IMR-90 (cell line): ENCODE measurements at regions not wholly inside any gene's neighbourhood (a gene's known extent, or its start where the extent isn't known, plus 50 kb on each side); places are given as distances from the start of the nearest gene placed in this dataset.

Source experiments
- ATAC-seq: fragments of 200-7000 bp; cut with Tn5 transposase; 2 replicates; pipeline ENCODE4 v1.9.1; 2020; ENCODE audit warnings: low read depth, mild to moderate bottlenecking, moderate library complexity
- BruUV-seq: library from RNA; stranded (reverse); fragments of 400-500 nt; replicated peaks from 2 replicates; lab custom pipeline; 2021; lab: Mats Ljungman, UMichigan
- CTCF ChIA-PET: fragments of 300-600 bp; formaldehyde crosslinking; extraction: SDS; loops from one replicate; lab custom pipeline; 2021; ENCODE audit warnings: antibody characterized with exemption; lab: Yijun Ruan, JAX
- POLR2A ChIA-PET: fragments of 300-600 bp; sonication (Branson Sonifier 250); formaldehyde crosslinking; loops from one replicate; lab custom pipeline; 2022; ENCODE audit warnings: antibody characterized with exemption; ENCODE audit not compliant: unreplicated experiment; lab: Charles Lee
- DNase-seq: peaks from one replicate; pipeline ENCODE4 v3.0.0; 2013
- H2AFZ ChIP-seq: replicated peaks from 2 replicates; pipeline ENCODE3; 2013; ENCODE audit warnings: low read length, mild to moderate bottlenecking; ENCODE audit not compliant: poor library complexity
- H2AK5ac ChIP-seq: 2 replicates; pipeline ENCODE4 v1.6.1; 2013; ENCODE audit warnings: low read depth, low read length, inconsistent platforms
- H2AK9ac ChIP-seq: replicated peaks from 2 replicates; pipeline ENCODE3; 2013; ENCODE audit warnings: mild to moderate bottlenecking, low read depth, low read length, moderate library complexity; ENCODE audit not compliant: poor library complexity
- H2BK120ac ChIP-seq: 2 replicates; pipeline ENCODE4 v1.6.1; 2013; ENCODE audit warnings: low read depth, low read length, inconsistent platforms
- H2BK15ac ChIP-seq: 3 replicates; pipeline ENCODE4 v1.6.1; 2013; ENCODE audit warnings: low read depth, low read length, inconsistent platforms
- H2BK20ac ChIP-seq: 2 replicates; pipeline ENCODE4 v1.6.1; 2013; ENCODE audit warnings: low read depth, mild to moderate bottlenecking, inconsistent platforms, low read length, moderate library complexity
- H2BK5ac ChIP-seq: 2 replicates; pipeline ENCODE4 v1.6.1; 2013; ENCODE audit warnings: mild to moderate bottlenecking, low read depth, low read length, inconsistent platforms; ENCODE audit not compliant: poor library complexity, severe bottlenecking
- H3K14ac ChIP-seq: replicated peaks from 2 replicates; pipeline ENCODE4 v1.6.1; 2013; ENCODE audit warnings: low read depth, low read length, inconsistent platforms
- H3K18ac ChIP-seq: 2 replicates; pipeline ENCODE4 v1.6.1; 2013; ENCODE audit warnings: low read depth, low read length, control low read depth
- H3K23ac ChIP-seq: 2 replicates; pipeline ENCODE4 v1.6.1; 2013; ENCODE audit warnings: low read depth, low read length, inconsistent platforms
- H3K27ac ChIP-seq: 2 replicates; pipeline ENCODE4 v1.5.1; 2013; ENCODE audit warnings: mild to moderate bottlenecking, control low read depth, low read length; ENCODE audit not compliant: insufficient read depth
- H3K27me3 ChIP-seq: 2 replicates; pipeline ENCODE4 v1.6.1; 2013; ENCODE audit warnings: low read length; ENCODE audit not compliant: control insufficient read depth, insufficient read depth
- H3K36me3 ChIP-seq: 2 replicates; pipeline ENCODE4 v1.6.1; 2013; ENCODE audit warnings: low read length, mixed read lengths; ENCODE audit not compliant: control insufficient read depth, insufficient read depth
- H3K4ac ChIP-seq: 2 replicates; pipeline ENCODE4 v1.6.1; 2013; ENCODE audit warnings: low read depth, low read length, inconsistent platforms
- H3K4me1 ChIP-seq: 2 replicates; pipeline ENCODE4 v1.6.1; 2013; ENCODE audit warnings: low read length, mixed read lengths; ENCODE audit not compliant: control insufficient read depth, insufficient read depth
- H3K4me2 ChIP-seq: 2 replicates; pipeline ENCODE4 v1.6.1; 2013; ENCODE audit warnings: low read depth, mild to moderate bottlenecking, control low read depth, low read length, moderate library complexity
- H3K4me3 ChIP-seq: 2 replicates; pipeline ENCODE4 v1.5.1; 2013; ENCODE audit warnings: low read depth, mild to moderate bottlenecking, control low read depth, low read length, moderate library complexity; ENCODE audit not compliant: insufficient read depth
- H3K56ac ChIP-seq: 2 replicates; pipeline ENCODE4 v1.6.1; 2013; ENCODE audit warnings: low read length, inconsistent platforms; ENCODE audit not compliant: insufficient read depth; ENCODE audit errors: extremely low read depth
- H3K79me1 ChIP-seq, 2 experiments: 2 replicates each; pipeline ENCODE4 v1.6.1; 2013; ENCODE audit warnings: low read length in 2 of 2, inconsistent platforms in 1 of 2, low read depth in 1 of 2
- H3K9ac ChIP-seq: 2 replicates; pipeline ENCODE4 v1.6.1; 2013; ENCODE audit warnings: low read depth, low read length, control low read depth
- H3K9me1 ChIP-seq: 2 replicates; pipeline ENCODE4 v1.6.1; 2013; ENCODE audit warnings: low read length, inconsistent platforms; ENCODE audit not compliant: insufficient read depth
- H3K9me3 ChIP-seq: 2 replicates; pipeline ENCODE4 v1.6.1; 2013; ENCODE audit warnings: low read length; ENCODE audit not compliant: control insufficient read depth, insufficient read depth
- H4K20me1 ChIP-seq: 2 replicates; pipeline ENCODE4 v1.6.1; 2013; ENCODE audit warnings: low read length, inconsistent platforms; ENCODE audit not compliant: insufficient read depth
- H4K5ac ChIP-seq: 2 replicates; pipeline ENCODE4 v1.6.1; 2013; ENCODE audit warnings: mild to moderate bottlenecking, low read depth, low read length, control low read depth
- H4K8ac ChIP-seq, 2 experiments: 2 replicates each; pipeline ENCODE4 v1.6.1; 2013; ENCODE audit warnings: low read depth in 2 of 2, low read length in 2 of 2, control low read depth in 1 of 2, inconsistent platforms in 1 of 2
- H4K91ac ChIP-seq: 2 replicates; pipeline ENCODE4 v1.6.1; 2013; ENCODE audit warnings: low read depth, low read length, inconsistent platforms; ENCODE audit not compliant: insufficient read depth
- CTCF ChIP-seq: conservative IDR thresholded peaks from 2 replicates; pipeline ENCODE4 v1.5.1; 2012; ENCODE audit warnings: mild to moderate bottlenecking, low read depth, low read length, improper control_type of control experiment
- POLR2A ChIP-seq: IDR thresholded peaks from 2 replicates; pipeline ENCODE4 v1.6.1; 2012; ENCODE audit warnings: mild to moderate bottlenecking, low read depth, low read length
- WGBS, 2 experiments: methylation state at CpG; one replicate each; pipeline versions ENCODE4 v1.1.5 to v1.1.7; 2013; ENCODE audit warnings: missing lambda C conversion rate in 2 of 2; ENCODE audit not compliant: insufficient read length in 1 of 2; ENCODE audit errors: extremely low coverage in 2 of 2; 5-methylcytosine and 5-hydroxymethylcytosine counted together
- dilution Hi-C: fragments of 300-500 bp; cut with HindIII; formaldehyde crosslinking; loops from one replicate; pipeline ENCODE4 v1.14.3; 2018; ENCODE audit warnings: low sequenced_read_pairs; ENCODE audit not compliant: unreplicated experiment
- in situ Hi-C: fragments of 300-500 bp; cut with MboI; formaldehyde crosslinking; loops from 3 replicates; pipeline ENCODE4 v1.14.3; 2019; ENCODE audit warnings: low sequenced_read_pairs, inconsistent platforms, mixed read lengths
- intact Hi-C: fragments of 100-400 bp; cut with micrococcal nuclease; formaldehyde crosslinking; loops from 2 replicates; pipeline ENCODE4 v1.10.0; 2022

- no peak overlapping the region for H3K14ac ChIP-seq
- CTCF ChIA-PET: no interaction called here
- no peak overlapping the region for H2BK20ac ChIP-seq
Observed at GRCh38 chr2:122179492-122180165, 424.2 kb downstream of the TSN start.

More at GRCh38 chr2:122179492-122180165, 424.2 kb downstream of the TSN start:
- in situ Hi-C loops: no loop called here
- no peaks in the 10 kb centered on the region for H3K27me3 ChIP-seq
- no peak overlapping the region for H3K56ac ChIP-seq
- H3K4me1 ChIP-seq: no peaks in the 10 kb centered on the region
- H2AK5ac ChIP-seq: no peak overlapping the region
- H2AFZ ChIP-seq: no peak overlapping the region
- no peak overlapping the region for H4K5ac ChIP-seq
- no peaks in the 10 kb centered on the region for H3K9me3 ChIP-seq
- H3K4me3 ChIP-seq: no peak overlapping the region
- H3K27ac ChIP-seq: no peak overlapping the region
- TF ChIP-seq POLR2A (no peak), CTCF (no peak)
- H3K79me1 ChIP-seq: no peaks in the 10 kb centered on the region
- no peak overlapping the region for H2BK15ac ChIP-seq
- H3K36me3 ChIP-seq: no peaks in the 10 kb centered on the region
- BruUV-seq: no TSS peak
- H3K18ac ChIP-seq: no peak overlapping the region
- H2BK5ac ChIP-seq: no peak overlapping the region
- POLR2A ChIA-PET: no interaction called here
- no peak overlapping the region for H4K8ac ChIP-seq
- DNase-seq (no peak), ATAC-seq (no peak)
- no peaks in the 10 kb centered on the region for H4K20me1 ChIP-seq
- dilution Hi-C loops: no loop called here
- no peak overlapping the region for H2BK120ac ChIP-seq
- H2AK9ac ChIP-seq: no peak overlapping the region
- no peak overlapping the region for H3K4me2 ChIP-seq
- H3K23ac ChIP-seq: no peak overlapping the region
- H3K9ac ChIP-seq: no peak overlapping the region
- no peaks in the 10 kb centered on the region for H3K9me1 ChIP-seq
- H4K91ac ChIP-seq: no peak overlapping the region
- WGBS, 2 experiments: no CpG with 5 or more reads among the region's 6 CpGs
- H3K4ac ChIP-seq: no peak overlapping the region
- intact Hi-C loops: no loop called here
